Stimulated activated CD8-positive, alpha-beta memory T cell treated with anti-CD3 and anti-CD28 coated beads, Interleukin-2, amount 100 ng/mL, for 1 hour (primary cell): ENCODE measurements at regions not wholly inside any gene's neighbourhood (a gene's known extent, or its start where the extent isn't known, plus 50 kb on each side); places are given as distances from the start of the nearest gene placed in this dataset.

ENCODE experiments used
- DNase-seq, 2 donors: peaks; one replicate each; pipeline ENCODE4 v3.0.0-alpha.2; 2020; ENCODE audit warnings: low read depth in 2 of 2

DNA sequence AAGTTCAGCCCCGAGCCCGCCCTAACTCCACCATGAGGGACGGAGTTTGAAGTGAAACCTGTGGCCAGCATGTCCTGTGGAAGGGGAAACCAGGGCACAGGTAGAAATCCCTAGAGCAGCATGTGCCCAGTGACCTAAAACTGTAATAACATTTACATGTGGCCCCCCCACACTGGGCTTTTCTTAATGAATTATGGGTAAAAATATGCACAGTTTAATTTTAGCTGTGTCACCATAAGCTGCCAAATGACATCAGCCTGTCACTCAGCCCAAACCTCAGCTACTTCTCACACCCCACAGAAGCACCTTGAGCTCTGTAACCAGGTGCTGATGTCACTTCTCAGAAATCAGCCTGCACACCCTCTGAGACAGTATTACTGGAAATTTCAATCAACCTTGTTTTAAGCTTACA lies 50.0 kb upstream of the SLC19A1 start:
- peak; percentile 26 to 50 for DNase-seq

DNA sequence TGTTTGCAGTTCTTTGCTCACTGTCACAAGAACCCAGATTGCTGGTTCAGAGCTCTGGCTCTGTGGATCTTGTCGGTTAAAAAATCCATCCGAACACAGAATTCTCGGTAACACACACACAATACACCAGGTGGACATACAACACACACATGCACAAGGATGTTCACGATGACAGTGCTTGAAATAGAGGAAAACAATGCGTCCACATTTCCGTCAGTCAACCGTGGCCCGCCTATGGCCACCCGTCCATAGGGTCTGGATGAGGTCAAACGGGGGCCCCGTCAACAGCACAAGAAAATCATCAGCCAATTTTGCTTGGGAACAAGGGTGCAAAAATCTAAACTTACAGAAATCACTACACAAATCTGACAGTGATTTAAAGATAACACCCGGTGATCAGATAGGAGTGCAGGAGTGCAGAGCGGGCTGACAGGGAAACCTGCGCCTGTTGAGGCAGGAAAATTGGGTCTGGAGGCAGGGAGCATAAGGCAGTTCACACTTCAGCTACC lies 50.4 kb upstream of the SLC19A1 start:
- DNase-seq, result no peak

DNA sequence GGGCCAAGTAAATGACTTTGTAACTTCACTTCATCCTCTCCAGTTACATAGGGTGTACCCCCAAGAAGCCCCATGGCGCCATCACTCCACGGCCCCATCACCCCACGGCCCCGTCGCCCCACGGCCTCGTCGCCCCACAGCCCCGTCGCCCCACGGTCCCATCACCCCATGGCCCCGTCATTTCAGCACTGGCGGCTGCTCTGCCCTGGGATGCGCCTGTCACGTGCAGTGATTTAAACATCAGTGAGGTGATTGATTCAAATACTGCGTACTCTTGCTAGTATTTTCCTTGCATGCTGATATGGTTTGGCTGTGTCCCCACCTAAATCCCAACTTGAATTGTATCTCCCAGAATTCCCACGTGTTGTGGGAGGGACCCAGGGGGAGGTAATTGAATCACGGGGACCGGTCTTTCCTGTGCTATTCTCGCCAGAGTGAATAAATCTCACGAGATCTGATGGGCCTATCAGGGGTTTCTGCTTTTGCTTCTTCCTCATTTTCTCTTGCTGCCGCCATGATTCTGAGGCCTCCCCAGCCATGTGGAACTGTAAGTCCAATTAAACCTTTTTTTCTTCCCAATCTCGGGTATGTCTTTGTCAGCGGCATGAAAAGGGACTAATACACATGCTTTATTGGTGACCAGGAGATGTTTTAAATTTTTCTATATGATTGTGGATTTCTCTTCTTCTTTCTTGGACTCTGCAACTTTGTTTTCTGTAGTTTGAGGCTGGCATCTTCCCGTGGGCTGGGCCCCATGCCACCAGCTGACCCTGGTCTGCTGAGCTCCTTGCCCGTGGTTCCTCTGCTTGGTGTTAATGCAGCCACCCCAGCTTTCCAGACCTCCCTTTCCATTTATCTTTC lies 50.1 kb upstream of the PCBP3 start:
- DNase-seq, result no peak
